GM19025 (cell line): ENCODE measurements at regions not wholly inside any gene's neighbourhood (a gene's known extent, or its start where the extent isn't known, plus 50 kb on each side); places are given as distances from the start of the nearest gene placed in this dataset.

Experiments
- ATAC-seq: cut with Tn5 transposase; IDR thresholded peaks from one replicate; pipeline ENCODE4 v1.9.1; 2021; ENCODE audit warnings: mild to moderate bottlenecking, low read depth, moderate library complexity; ENCODE audit not compliant: unreplicated experiment

DNA sequence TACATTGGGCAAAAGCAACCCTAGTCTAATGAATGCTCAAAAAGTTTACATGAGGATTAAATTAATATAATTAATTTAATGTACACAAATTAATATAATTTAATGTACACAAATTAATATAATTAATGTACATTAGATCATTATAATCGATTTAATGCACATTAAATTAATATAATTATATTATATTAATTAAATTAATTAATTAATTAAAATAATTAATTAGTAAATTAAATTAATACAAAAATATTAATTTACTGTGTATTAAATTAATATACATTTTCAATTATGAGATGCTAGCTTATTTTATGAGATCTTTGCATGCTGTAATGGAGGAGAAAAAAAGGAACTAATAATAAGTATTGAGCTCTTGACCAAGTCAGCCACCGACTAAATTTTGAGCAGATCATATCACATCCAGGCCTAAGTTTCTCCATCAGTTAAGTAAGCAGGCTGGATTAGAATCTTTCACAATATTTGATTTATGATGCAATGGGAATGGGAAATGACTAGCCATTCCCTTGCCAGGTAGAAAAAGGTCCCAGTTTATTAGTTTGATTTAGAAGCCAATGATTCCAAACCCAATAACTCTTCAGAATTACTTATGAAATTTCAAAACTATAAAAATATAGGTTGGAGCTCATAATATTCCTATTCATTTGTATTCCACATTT lies 533.4 kb upstream of the GRIA1 start:
- no peak for ATAC-seq

DNA sequence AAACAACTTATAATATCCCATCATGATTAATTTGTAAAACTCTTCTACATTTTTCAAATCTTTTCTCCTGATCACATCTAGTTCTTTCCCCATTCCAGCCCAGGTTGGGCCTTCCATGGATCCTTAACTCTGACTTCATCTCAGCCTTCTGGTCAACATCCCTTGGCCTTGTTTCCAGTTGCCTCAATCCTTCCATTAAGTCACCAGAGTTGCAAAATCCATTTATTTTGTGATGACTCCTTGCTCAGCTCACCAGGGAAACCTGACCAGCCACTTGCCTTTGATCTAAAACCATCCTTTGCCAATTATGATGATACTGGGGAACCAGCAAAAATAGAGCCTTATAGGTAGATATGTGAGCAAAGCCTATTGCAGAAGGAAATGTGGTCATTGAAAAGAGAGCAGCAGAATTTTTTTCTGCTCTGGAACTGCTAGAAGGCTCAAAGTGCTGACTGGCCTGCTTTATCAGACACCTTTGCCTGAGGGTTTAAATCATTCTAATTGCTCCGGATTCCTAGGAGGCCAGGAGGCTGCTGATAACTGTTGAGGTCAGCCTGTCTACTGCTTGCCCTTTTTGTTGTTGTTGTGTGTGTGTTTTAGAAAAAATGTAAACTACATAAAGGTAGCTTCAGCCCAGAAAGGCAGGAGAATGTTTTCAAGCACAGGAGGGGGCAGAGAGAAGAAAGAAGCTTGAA lies 512.2 kb upstream of the GRIA1 start:
- ATAC-seq = no peak

DNA sequence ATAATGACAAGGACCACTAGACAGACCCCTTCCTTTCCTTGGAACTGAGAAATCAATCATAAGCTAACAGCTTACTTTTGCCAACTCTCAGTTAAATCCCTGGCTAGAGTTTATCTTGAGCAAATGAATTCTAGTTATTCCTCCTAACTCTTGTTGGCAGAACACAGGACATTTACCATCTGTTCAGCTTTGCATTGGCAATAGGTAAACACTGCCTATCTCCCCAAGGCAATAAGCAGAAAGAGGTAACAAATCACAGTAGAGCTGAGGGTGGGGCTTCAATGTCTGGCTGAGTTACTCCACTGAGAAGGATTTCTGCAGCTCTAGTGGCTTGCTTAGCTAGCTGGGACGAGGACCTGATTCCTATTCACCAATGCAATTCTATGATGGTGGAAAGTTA lies 503.3 kb upstream of the GRIA1 start:
- ATAC-seq = no peak

DNA sequence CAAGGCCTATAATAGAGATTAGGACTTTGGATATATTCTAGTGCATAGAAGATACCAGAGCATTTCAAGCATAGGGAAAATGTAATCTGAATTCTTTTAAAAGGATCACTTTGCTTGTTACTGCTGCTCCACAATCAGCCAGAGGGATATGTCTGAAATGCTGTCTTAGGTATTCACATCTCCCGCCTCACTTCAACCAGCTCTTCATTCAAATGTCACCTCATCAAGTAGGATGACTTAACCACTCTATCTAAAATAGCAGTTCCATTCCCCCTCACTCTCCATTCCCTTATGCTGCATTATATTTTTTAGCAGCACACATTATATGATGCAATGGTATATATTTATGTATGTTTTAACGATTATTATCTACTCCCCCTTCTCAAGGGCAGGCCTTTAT lies 500.3 kb upstream of the GRIA1 start:
- no peak for ATAC-seq

DNA sequence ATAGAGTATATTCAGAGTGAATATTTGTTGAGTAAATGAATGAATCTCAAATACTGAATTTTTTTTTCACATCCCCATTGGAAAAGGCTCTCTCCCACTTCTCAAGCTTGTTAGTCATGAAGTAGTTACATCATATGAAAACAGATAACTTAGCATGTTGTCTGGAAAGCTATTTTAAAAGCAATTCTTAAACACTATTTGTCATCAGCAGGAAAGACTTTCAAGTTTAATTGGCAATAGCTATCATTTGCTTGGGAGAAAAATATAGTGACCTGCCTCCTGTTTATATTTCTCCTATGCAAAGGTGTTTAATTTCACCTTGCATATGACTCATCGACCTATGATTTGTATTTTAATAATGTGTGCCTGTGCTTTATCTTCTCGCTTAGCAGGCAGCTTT lies 499.8 kb upstream of the GRIA1 start:
- ATAC-seq = no peak

DNA sequence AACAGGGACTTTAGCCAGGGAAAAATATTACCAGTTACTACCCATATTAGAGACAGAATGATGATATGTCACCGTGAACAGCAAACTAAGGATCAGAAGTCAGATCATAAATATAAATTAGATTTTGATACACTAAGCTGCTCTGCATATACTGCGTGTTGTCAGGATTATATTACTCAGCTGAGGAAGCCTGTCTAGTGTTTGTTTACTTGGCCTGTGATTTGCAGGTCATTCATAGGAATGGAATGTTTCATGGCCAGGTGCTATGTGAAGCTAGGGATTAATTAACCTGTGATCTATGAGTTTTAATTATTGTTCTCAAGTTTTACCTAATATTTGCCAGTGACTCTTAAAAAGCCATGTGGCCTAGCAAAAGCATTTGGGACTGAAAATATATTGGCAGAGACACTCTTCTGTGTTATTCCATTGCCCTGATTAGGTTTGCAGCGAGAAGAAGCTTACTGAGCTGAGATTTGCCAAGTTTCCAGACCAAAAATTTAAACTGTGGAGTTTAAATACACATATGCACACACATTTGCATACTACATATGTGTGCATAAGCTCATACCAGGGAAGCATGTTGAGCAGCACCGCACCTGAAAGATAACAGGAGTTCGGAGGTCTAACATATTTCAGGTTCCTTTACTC lies 496.3 kb upstream of the GRIA1 start:
- no peak for ATAC-seq

DNA sequence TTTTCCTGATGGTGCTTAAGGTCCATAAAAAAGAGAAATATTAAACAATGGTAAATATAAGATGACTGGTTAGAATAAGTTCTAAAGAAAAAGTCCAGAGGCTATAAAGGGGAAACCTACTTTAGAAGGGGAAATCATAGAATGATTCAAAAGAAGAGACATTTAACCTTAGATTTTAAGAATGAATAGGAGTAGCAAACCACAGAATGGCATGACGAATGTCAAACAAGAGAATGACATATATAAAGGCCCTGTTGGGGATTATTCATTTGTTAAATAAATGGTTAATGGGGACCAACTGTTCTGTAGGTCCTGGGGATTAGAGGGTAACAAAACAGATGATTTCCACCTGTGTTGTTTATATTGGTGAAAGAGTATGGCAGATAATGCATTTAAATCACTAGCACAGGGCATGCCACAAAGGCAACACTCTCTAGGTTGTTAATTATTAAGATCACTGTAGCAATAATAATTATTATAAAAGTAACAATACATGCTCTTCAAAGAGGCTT lies 495.2 kb upstream of the GRIA1 start:
- no peak for ATAC-seq

DNA sequence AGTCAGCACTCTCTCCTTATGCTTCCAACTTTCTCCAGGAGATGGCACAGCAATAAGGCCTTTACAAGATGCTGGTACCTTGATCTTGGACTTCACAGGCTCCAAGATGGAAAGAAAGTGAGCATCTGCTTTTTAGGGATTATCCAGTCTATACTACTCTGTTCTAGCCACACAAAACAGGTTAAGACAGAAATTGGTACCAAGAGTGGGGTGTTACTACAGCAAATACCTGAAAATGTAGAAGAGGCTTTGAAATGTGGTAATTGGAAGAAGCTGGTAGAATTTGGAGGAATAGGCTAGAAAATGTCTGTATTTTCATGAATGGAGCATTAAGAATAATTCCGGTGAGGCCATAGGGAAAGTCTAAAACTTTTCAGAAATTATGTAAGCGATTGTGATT lies 484.8 kb upstream of the GRIA1 start:
- ATAC-seq = no peak

DNA sequence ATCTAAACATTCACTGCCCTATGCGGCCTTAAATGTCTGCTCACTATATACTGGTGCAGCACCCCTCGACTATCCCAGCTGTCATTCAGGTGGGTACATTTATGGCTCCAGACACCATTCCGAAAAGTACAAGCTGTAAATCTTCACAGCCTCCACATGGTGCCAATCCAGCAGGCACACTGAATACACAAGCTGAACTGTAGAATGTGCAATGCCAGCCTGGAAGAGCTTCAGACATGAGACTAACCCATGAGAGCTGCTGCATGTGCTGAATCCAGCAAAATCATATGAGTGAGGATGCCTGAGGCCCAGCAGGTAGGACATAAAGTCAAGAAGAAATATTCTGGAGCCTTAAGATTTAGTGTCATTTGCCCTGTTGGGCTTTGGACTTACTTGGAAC lies 483.8 kb upstream of the GRIA1 start:
- ATAC-seq = no peak

DNA sequence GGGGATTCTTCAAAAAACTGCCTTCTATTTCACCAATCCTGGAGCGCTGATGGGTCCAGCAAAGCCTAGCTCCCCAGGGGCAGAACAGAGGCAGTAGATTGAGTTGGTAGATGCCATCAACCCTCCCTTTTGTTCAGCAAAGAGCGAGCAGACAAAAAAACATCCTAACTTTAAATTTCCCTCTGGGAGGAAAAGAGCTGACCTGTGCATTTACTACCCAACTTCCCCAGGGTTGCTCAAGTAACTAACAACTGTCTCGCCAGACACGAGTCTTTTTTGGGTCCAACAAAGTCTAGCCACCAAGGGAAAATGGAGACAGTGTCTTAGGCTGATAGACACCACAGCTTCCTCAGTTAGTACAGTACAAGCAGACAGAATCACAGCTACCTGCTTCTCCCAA lies 476.3 kb upstream of the GRIA1 start:
- ATAC-seq = no peak

DNA sequence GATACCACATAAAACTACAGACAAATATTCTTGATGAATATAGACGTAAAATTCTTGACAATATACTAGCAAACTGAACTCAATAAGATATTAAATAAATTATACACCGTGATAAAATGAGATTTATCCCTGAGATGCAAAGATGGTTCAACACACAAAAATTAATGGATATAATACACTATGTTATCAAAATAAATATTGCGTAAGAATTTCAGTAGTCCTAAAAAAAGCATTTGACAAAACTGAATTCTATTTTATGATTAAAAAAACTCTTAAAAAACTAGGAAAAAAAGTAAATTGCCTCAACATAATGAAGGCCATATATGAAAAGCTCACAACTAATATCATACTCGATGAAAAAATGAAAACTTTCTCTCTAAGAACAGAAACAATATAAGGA lies 472.3 kb upstream of the GRIA1 start:
- ATAC-seq = no peak

DNA sequence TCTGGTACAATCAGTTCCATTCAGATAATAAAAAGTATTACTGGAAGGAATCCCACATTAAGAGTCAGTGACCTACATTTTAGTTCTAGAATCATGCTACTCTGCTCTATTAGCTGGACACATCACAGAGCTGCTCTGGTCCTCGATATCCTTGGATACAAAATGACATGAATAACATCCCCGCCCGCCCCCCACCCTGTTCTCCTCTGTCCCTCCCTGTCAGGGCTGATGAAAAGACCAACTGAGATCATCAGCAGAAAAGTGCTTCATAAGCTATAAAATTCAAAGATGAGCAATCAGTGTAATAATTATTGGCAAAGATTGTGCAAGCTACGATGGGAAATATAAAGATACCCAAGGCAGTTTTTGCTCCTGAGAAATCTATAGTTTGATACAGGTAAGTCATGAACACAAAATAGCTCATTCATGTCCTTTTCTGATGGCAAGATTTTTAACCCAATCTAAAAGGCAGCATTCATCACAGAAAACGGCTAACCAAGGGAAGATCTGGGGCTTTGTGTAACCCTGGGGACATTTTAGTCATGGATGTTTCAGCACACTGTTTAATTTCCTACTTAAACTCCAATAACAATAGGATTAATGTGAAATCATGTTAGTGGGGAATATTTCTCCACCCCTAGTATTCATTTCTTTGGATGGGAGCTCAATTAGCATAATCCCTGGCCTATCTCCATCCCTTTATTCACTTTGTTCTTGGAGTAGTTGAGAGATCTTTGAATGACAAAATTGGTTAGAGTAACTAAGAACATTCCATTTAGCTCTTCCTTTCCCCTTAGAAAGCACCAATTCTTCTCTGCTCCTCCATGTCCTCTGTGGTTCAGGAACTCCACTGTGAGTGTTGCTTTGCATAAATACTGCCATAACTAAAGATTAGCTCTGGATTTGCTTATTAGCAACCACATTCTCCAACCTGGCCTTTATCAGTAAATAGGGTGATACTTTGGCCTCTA lies 459.4 kb upstream of the GRIA1 start:
- ATAC-seq = no peak

DNA sequence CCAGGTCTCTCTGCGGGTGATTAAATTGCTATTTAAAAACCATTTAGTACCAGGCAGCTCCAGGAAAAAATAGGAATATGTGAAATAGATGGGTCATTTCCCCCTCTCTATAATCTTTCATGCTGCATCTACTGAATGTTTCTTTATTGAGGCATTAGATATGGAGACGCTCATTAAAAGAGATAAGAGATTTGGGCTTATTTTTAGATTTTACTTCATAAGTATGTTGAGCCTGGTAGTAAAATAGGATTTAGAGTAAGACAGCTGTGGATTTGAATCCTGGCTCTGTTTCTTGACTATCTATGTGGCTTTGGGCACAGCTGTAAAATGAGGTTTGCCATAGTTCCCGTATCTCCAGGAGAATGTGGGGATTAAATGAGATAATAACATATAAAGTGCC lies 451.0 kb upstream of the GRIA1 start:
- no peak for ATAC-seq

DNA sequence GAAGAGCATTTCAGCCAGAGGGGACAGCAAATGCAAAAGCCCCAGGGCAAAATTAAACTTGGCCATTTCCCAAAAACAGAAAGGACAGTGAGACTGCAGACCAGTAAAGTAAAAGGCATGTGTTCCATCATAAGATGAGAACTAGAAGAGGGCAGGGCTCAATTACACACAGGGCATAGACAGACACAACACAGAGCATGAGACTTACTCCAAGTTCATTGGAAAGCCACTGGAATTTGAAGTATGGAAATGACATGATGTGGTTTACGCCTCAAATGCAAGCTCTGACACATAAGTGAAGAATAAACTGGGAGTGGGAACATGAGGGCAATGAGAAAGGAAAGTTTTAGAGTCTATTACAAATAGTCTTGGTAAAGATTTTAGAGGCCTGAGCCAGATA lies 446.6 kb upstream of the GRIA1 start:
- ATAC-seq = no peak

DNA sequence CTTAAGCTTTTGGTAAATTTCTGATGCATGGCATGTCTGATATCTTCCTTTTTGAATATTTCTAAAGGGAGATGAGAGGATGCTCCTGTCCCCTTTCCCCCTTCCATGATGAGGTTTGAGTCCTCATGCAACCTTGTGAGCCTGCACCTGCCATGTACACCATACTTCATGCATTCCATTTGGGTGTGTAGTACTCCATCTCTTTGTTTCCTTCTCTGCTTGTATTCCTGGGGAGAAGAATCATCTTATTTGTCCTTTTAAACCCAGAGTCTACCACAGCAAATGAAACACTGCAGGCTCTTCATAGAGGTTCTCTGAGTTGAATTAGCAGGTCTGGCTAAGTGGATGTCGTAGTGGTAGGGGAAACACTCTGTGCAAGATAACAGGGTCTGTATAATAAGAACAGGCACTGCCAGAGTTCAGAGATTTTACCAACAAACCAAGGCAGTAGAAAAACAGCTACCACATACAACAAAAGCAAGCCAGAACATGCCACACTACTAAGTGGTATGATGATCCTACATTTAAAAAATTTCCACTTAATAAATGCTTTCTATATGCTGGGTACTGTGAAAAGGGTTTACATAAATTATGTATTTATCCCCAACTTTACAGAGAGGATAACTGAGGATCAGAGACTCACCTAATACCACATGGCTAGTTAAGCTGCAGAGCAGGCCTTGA lies 439.8 kb upstream of the GRIA1 start:
- no peak for ATAC-seq

DNA sequence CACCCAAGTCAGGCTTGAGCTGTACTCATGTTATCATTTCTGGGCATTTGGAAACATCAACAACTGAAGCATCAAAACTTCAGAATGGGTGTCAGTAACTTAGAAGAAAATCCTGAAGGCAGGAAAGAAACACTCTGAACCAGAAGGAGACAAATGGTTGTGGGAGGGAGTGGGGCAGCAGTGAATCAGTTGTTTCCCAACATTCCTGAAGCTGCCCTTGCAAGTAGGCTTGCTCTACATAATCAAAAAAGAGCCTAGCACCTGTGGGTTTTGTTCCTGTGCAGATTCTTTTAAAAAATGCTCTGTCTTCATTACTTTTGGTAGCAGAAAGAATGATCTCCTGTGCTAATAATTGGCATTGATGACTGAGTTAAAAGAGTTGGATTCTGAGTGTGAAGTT lies 424.2 kb upstream of the GRIA1 start:
- ATAC-seq = no peak

DNA sequence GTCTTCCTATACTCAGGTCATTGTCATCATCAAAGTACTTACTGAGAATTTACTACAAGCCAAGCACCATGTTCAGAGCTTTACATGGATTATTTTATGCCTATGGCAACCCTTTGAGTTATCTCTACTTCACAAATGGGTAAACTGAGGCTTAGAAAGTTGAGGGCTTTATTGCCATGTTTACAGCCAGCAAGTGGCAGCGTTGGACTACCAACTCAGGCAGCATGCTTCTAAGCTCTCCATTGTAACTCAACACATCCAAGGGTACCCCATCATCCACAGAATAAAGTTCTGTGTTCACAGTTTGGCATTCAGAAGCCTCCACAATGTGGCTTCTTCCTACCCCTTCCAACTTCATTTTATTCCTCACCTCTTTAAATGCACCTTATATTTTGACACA lies 422.6 kb upstream of the GRIA1 start:
- no peak for ATAC-seq

DNA sequence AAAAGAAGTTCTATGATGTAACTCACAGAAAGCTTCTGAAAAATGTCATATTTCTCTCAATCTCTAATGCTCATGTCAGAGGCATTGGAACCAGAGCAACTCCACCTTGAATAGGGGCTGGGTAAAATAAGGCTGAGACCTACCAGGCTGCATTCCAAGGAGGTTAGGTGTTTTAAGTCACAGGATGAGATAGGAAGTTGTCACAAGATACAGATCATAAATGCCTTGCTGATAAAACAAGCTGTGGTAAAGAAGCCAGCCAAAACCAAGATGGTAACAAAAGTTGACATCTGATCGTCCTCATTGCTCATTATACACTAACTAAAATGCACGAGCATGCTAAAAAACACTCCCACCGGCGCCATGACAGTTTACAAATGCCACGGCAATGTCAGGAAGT lies 411.1 kb upstream of the GRIA1 start:
- ATAC-seq = no peak

DNA sequence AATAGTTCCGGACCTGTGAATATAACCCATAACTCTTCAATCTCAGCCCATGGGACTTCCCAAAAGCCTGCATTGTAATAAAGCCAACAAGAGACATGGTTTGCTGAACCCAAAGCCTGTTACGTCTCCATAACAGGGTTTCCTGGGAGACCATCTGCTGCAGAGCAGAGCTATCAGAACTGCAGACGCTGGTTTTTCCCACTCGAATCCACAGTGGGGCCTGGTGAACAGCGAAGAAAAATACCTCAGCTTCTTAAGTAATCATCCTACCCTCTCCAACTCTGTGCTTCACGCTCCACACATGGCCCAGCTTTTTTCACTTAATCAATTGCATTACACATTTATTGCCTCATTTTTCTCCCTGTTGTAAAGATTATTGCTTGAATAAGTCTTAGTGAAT lies 409.5 kb upstream of the GRIA1 start:
- no peak for ATAC-seq

DNA sequence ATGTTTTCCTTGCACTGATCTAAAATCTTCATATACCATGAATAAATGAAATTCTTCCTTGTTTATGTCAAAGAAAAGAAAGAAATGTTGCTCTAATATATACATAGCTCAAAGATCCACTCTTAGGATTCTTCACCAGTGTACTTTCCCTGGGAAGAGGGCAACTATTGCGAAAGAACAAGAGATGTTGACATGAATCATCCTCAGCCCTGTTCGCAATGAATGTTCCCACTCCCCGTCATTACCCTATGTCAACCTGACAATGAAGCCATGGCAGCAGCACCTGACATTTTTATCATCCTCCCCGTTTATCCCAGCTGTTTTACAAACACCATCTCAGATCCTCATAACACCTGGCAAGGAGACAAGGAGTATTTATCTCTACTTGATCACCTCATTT lies 409.1 kb upstream of the GRIA1 start:
- no peak for ATAC-seq
